BLaER1 treated with 17β-estradiol and CSF1 and Interleukin-3, amounts not matched to agents 10 nM and 100 nM (cell line): ENCODE measurements at regions not wholly inside any gene's neighbourhood (a gene's known extent, or its start where the extent isn't known, plus 50 kb on each side); places are given as distances from the start of the nearest gene placed in this dataset.

Experiments used
- H3K27ac ChIP-seq, 11 experiments: shearing (Covaris generic); formaldehyde crosslinking; 2 replicates each; pipeline ENCODE4 v1.8.1; 2022
- H3K27me3 ChIP-seq, 11 experiments: shearing (Covaris generic); formaldehyde crosslinking; 2 replicates each; pipeline ENCODE4 v1.8.1; 2022
- H3K36me3 ChIP-seq, 11 experiments: shearing (Covaris generic); formaldehyde crosslinking; 2 replicates each; pipeline ENCODE4 v1.8.1; 2022
- H3K4me1 ChIP-seq, 10 experiments: shearing (Covaris generic); formaldehyde crosslinking; 2 replicates each; pipeline ENCODE4 v1.8.1; 2022
- H3K4me2 ChIP-seq, 11 experiments: shearing (Covaris generic); formaldehyde crosslinking; 2 replicates each; pipeline ENCODE4 v1.8.1; 2022
- H3K4me3 ChIP-seq, 10 experiments: shearing (Covaris generic); formaldehyde crosslinking; 2 replicates each; pipeline ENCODE4 v1.8.1; 2022
- H3K9ac ChIP-seq, 11 experiments: shearing (Covaris generic); formaldehyde crosslinking; 2 replicates each; pipeline ENCODE4 v1.8.1; 2022
- H3K9me3 ChIP-seq, 11 experiments: shearing (Covaris generic); formaldehyde crosslinking; replicated peaks in 1 of 11; 2 replicates each; pipeline ENCODE4 v1.8.1; 2022
- H4K20me1 ChIP-seq, 11 experiments: shearing (Covaris generic); formaldehyde crosslinking; 2 replicates each; pipeline ENCODE4 v1.8.1; 2022
- Cebpa-rat ChIP-seq, 11 experiments: shearing (Covaris generic); IDR thresholded peaks; 2 replicates each; pipeline ENCODE4 v1.8.1; 2022

- Histone ChIP-seq H3K36me3 (no peaks in the 10 kb centered on the region), H3K27ac (no peak overlapping the region), H3K9ac (no peak overlapping the region), H3K4me1 (peaks cover 0 to 17% (median 0%) of the 10 kb centered on the region in 10 experiments; a peak in 6 of 20 replicates), H3K9me3 (peaks cover 0 to 12% (median 5%) of the 10 kb centered on the region in 11 experiments; a peak in 6 of 22 replicates), H4K20me1 (no peaks in the 10 kb centered on the region), H3K4me2 (no peak overlapping the region), H3K27me3 (no peaks in the 10 kb centered on the region), H3K4me3 (no peak overlapping the region)
- no peak for TF ChIP-seq Cebpa-rat (IDR thresholded peaks at IDR 0.05)
These were observed 145.3 kb upstream of the SGCD start for GRCh38 chr5:156181656-156182055.

DNA sequence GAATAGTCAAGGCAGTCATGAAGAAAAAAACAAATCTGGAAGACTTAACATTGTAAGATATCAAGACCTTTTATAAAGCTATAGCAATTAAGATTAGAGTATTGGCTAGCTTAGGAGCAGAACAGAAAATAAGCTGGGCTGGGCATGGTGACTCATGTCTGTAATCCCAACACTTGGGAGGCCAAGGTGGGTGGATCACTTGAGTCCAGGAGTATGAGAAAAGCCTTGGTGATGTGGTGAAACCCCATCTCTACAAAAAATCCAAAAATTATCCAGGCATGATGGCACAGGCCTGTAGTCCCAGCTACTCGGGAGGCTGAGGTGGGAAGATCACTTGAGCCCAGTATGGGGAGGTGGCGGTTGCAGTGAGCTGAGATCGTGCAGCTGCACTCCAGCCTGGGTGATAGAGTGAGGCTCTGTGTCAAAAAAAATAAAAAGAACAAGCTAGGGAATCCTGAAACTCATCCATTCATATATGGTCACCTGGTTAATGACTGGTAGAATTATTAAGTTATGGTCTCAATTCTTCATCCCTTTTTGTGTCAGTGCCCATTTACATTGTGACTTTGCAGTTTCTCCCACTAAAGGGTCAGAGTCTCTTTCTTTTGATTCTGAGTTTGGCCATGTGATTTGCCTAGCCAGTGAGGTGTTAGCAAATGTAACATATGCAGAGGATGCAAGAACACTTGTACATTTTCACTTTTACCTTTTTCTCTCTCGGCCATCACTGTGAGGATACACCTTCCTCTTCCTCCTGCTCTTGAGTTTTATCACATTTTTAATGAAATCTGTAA, 144.6 kb upstream of the SGCD start:
- TF ChIP-seq Cebpa-rat (IDR thresholded peaks at IDR 0.05), result no peak
- H3K27me3 ChIP-seq, result no peaks in the 10 kb centered on the region

DNA sequence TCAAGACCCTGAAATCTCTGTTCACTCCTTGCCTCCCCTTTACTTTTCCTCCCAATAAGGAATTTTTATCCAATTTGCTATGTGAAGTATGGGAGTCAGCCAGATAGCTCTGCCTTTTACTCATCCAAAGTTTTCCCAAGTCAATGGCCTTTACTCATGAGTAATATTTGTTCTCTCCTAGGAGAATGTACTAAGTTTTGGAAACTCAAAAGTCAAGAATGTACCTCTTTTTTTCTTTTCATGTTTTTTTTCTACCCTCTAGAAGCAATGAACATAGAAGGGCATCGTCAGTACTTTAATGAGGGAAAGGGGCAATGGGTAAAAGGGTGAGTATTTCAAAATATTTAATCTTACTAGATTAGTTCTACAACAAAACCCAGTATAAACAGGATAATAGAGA, 140.2 kb upstream of the SGCD start:
- H3K27ac ChIP-seq, result no peak overlapping the region
- peaks cover 0 to under 1% (median 0%) of the 10 kb centered on the region in 11 experiments; a peak in 2 of 22 replicates for H3K9me3 ChIP-seq
- H3K4me1 ChIP-seq, result peaks cover 0 to 9% (median 2%) of the 10 kb centered on the region in 10 experiments; a peak in 4 of 20 replicates
- no peak overlapping the region for H3K4me3 ChIP-seq
- no peak overlapping the region for H3K9ac ChIP-seq
- H3K4me2 ChIP-seq, result no peak overlapping the region
- H3K36me3 ChIP-seq, result no peaks in the 10 kb centered on the region
- TF ChIP-seq Cebpa-rat (IDR thresholded peaks at IDR 0.05), result no peak
- H4K20me1 ChIP-seq, result no peaks in the 10 kb centered on the region
- H3K27me3 ChIP-seq, result no peaks in the 10 kb centered on the region

More for the DNA sequence above, 144.6 kb upstream of the SGCD start:
- no peaks in the 10 kb centered on the region for H3K36me3 ChIP-seq
- H3K9me3 ChIP-seq, result peaks cover 0 to 12% (median 5%) of the 10 kb centered on the region in 11 experiments; a peak in 6 of 22 replicates
- H3K4me3 ChIP-seq, result no peak overlapping the region
- H3K4me2 ChIP-seq, result no peak overlapping the region
- H4K20me1 ChIP-seq, result no peaks in the 10 kb centered on the region
- peaks cover 0 to 17% (median 0%) of the 10 kb centered on the region in 10 experiments; a peak in 6 of 20 replicates for H3K4me1 ChIP-seq
- H3K9ac ChIP-seq, result no peak overlapping the region
- H3K27ac ChIP-seq, result no peak overlapping the region

DNA sequence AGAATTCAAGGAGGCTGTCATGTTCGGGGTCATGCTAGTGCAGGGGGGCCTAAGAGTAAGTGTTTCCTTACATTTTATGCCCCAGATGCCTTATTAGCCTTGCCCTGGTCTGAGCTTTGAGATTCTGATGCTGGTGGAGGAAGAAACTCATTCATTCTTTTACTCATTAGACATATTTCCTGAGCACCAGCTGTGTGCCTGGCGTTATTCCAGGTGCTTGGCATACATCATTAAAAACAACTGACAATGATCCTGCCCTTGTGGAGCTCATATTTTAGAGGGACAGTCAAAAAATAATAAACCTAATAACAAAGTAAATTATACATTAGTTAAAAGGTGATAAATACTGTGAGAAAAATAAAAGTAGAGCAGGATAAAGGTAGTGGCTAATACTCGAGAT, 138.9 kb upstream of the SGCD start:
- H3K27me3 ChIP-seq, result no peaks in the 10 kb centered on the region
- no peak overlapping the region for H3K27ac ChIP-seq
- H3K4me2 ChIP-seq, result peak overlapping the region in 9 of 11 experiments; percentile 0 to 43 (median 24); a peak in 12 of 22 replicates
- no peaks in the 10 kb centered on the region for H4K20me1 ChIP-seq
- H3K4me1 ChIP-seq, result peaks cover 0 to 9% (median 2%) of the 10 kb centered on the region in 10 experiments; a peak in 4 of 20 replicates
- H3K9ac ChIP-seq, result no peak overlapping the region
- H3K36me3 ChIP-seq, result no peaks in the 10 kb centered on the region
- H3K9me3 ChIP-seq, result no peaks in the 10 kb centered on the region
- no peak overlapping the region for H3K4me3 ChIP-seq
- TF ChIP-seq Cebpa-rat (IDR thresholded peaks at IDR 0.05), result no peak

DNA sequence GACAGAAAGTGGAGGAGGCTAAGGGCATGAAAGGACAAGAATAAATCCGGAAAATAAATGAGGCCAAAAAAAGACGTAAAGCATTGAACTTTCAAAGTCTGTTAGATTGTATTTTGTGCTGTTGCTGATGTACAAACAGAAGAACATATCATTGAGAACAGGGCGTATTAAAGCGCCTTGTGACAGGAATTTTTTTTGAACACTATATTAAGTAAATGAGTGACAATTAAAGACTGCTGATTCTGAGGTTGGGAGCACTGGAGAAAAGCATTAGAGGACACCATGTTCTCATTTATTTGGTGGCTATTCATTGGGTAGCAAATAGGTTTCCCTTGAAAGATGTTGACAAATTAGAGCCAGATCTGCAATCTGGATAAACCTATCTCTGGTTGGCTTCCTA, 137.3 kb upstream of the SGCD start:
- no peak overlapping the region for H3K4me3 ChIP-seq
- H3K4me1 ChIP-seq, result peaks cover 0 to 9% (median 2%) of the 10 kb centered on the region in 10 experiments; a peak in 4 of 20 replicates
- H4K20me1 ChIP-seq, result no peaks in the 10 kb centered on the region
- no peaks in the 10 kb centered on the region for H3K27me3 ChIP-seq
- TF ChIP-seq Cebpa-rat (IDR thresholded peaks at IDR 0.05), result no peak
- no peaks in the 10 kb centered on the region for H3K9me3 ChIP-seq
- H3K4me2 ChIP-seq, result no peak overlapping the region
- no peak overlapping the region for H3K9ac ChIP-seq
- no peaks in the 10 kb centered on the region for H3K36me3 ChIP-seq
- H3K27ac ChIP-seq, result no peak overlapping the region

- no peak for TF ChIP-seq Cebpa-rat (IDR thresholded peaks at IDR 0.05)
- no peak overlapping the region for H3K27ac ChIP-seq
- H3K9ac ChIP-seq, result no peak overlapping the region
- no peaks in the 10 kb centered on the region for H3K36me3 ChIP-seq
- H3K4me1 ChIP-seq, result peaks cover 0 to 9% (median 2%) of the 10 kb centered on the region in 10 experiments; a peak in 4 of 20 replicates
- no peaks in the 10 kb centered on the region for H3K9me3 ChIP-seq
- H3K4me2 ChIP-seq, result no peak overlapping the region
- H4K20me1 ChIP-seq, result no peaks in the 10 kb centered on the region
- H3K4me3 ChIP-seq, result no peak overlapping the region
- H3K27me3 ChIP-seq, result no peaks in the 10 kb centered on the region
These were observed 135.4 kb upstream of the SGCD start for GRCh38 chr5:156191547-156191946.

GRCh38 chr5:156197042-156197635, 129.8 kb upstream of the SGCD start:
- Histone ChIP-seq H3K4me2 (no peak overlapping the region), H3K27ac (no peak overlapping the region), H3K9me3 (no peaks in the 10 kb centered on the region), H3K4me1 (no peaks in the 10 kb centered on the region), H3K27me3 (no peaks in the 10 kb centered on the region), H3K4me3 (no peak overlapping the region), H3K36me3 (no peaks in the 10 kb centered on the region), H4K20me1 (no peaks in the 10 kb centered on the region), H3K9ac (no peak overlapping the region)
- no peak for TF ChIP-seq Cebpa-rat (IDR thresholded peaks at IDR 0.05)

GRCh38 chr5:156199045-156199444, 127.9 kb upstream of the SGCD start:
- Histone ChIP-seq H3K4me1 (no peaks in the 10 kb centered on the region), H3K9me3 (no peaks in the 10 kb centered on the region), H3K9ac (no peak overlapping the region), H3K27me3 (no peaks in the 10 kb centered on the region), H4K20me1 (no peaks in the 10 kb centered on the region), H3K36me3 (no peaks in the 10 kb centered on the region), H3K4me2 (no peak overlapping the region), H3K27ac (no peak overlapping the region), H3K4me3 (no peak overlapping the region)
- TF ChIP-seq Cebpa-rat (IDR thresholded peaks at IDR 0.05), result no peak

- H3K4me2 ChIP-seq, result no peak overlapping the region
- no peaks in the 10 kb centered on the region for H3K27me3 ChIP-seq
- no peak for TF ChIP-seq Cebpa-rat (IDR thresholded peaks at IDR 0.05)
- H3K4me1 ChIP-seq, result no peaks in the 10 kb centered on the region
- H3K27ac ChIP-seq, result no peak overlapping the region
- H3K36me3 ChIP-seq, result no peaks in the 10 kb centered on the region
- no peak overlapping the region for H3K9ac ChIP-seq
- no peaks in the 10 kb centered on the region for H4K20me1 ChIP-seq
- H3K4me3 ChIP-seq, result no peak overlapping the region
- no peaks in the 10 kb centered on the region for H3K9me3 ChIP-seq
These were observed 125.8 kb upstream of the SGCD start for GRCh38 chr5:156200938-156201787.
